ENCODE measurements at regions not wholly inside any gene's neighbourhood (a gene's known extent, or its start where the extent isn't known, plus 50 kb on each side); places are given as distances from the start of the nearest gene placed in this dataset.

DNA sequence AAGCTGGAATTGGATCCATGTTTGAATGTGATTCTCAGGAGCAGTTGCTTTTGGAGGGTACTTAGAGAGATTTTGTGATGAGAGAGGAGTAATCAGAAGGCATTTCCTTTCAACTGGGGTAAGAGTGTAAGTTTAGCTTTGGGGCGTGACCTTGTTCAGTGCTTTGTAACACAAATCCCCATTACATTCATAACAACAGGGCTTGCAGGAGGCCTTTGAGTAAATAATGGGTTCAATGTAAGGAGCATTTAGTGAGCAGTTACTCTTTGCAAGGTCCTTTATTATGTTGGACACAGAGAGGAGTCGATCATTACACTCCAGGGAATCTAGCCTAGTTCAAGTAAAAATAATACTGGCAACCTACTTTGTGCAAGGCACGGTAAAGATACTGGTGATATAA, 74.0 kb upstream of the AFF2 start:
- Histone ChIP-seq H4K20me1 (ENCODE audit: control insufficient read depth, insufficient read depth, insufficient read length) (no peaks in the 10 kb centered on the region), H3T11ph (ENCODE audit: low read length) (no peak overlapping the region), H4K8ac (replicated peaks; ENCODE audit: insufficient read length, low read depth, low read length) (no peak overlapping the region), H3K79me2 (ENCODE audit: insufficient read depth, low read length) (no peaks in the 10 kb centered on the region), H3K4ac (ENCODE audit: low read depth, low read length) (no peak overlapping the region), H3K9ac (ENCODE audit: extremely low read depth, insufficient read length, low read length) (no peak overlapping the region), H3K14ac (ENCODE audit: insufficient read depth, low read length) (no peak overlapping the region), H4K5ac (ENCODE audit: insufficient read length, low read depth, low read length) (no peak overlapping the region), H3K4me2 (ENCODE audit: insufficient read depth, insufficient read length, low read length) (no peak overlapping the region), H3K9me3 (ENCODE audit: control insufficient read depth, low read depth, low read length) (peaks cover 15% of the 10 kb centered on the region), H2BK120ac (ENCODE audit: low read depth, low read length, poor library complexity, severe bottlenecking) (no peak overlapping the region), H2BK20ac (ENCODE audit: low read depth, low read length, poor library complexity, severe bottlenecking) (no peak overlapping the region), H2BK12ac (ENCODE audit: insufficient read length, low read depth, low read length) (no peak overlapping the region), H3K23ac (ENCODE audit: insufficient read length, low read depth, low read length) (no peak overlapping the region), H3K18ac (ENCODE audit: insufficient read length, low read depth, low read length) (no peak overlapping the region), H2AK5ac (ENCODE audit: insufficient read length, low read length) (no peak overlapping the region), H2AFZ (ENCODE audit: low read length) (no peak overlapping the region), H4K91ac (ENCODE audit: insufficient read length, low read depth, low read length) (no peak overlapping the region), H3K4me1 (ENCODE audit: insufficient read depth, low read length) (peaks cover 4% of the 10 kb centered on the region; the same call in 1 of the 2 replicates), H3K27me3 (ENCODE audit: insufficient read depth, low read length) (no peaks in the 10 kb centered on the region), H2BK15ac (ENCODE audit: low read depth, low read length) (no peak overlapping the region), H3K23me2 (ENCODE audit: insufficient read length, low read depth, low read length, poor library complexity, severe bottlenecking) (no peaks in the 10 kb centered on the region), H3K79me1 (ENCODE audit: insufficient read depth, low read depth, low read length, poor library complexity, severe bottlenecking) (no peaks in the 10 kb centered on the region), H2BK5ac (ENCODE audit: insufficient read length, low read length) (no peak overlapping the region), H3K27ac (ENCODE audit: insufficient read length, low read depth, low read length) (no peak overlapping the region), H3K56ac (ENCODE audit: insufficient read length, low read depth, low read length) (no peak overlapping the region)
- peak; percentile 33 for DNase-seq
- peaks cover 22 to 35% of the 10 kb centered on the region in 2 experiments for H3K4me1 Mint-ChIP-seq
- H3K4me3 Mint-ChIP-seq: peak overlapping the region in 1 of 2 experiments; percentile 15; a peak in 1 of 5 replicates
- H3K27me3 Mint-ChIP-seq (ENCODE audit: low read depth): peaks cover 2% of the 10 kb centered on the region; the same call in 1 of the 2 replicates
- H3K9me3 Mint-ChIP-seq: peaks cover 41 to 50% of the 10 kb centered on the region in 2 experiments
- no CpG with 5 or more reads among the region's 3 CpGs for WGBS (ENCODE audit: extremely low coverage, insufficient read length, low lambda C conversion rate)
- H3K36me3 Mint-ChIP-seq (ENCODE audit: insufficient read depth in 1 of 3, low read depth in 3 of 3): peaks cover 1 to 3% (median 2%) of the 10 kb centered on the region in 3 experiments; a peak in 3 of 7 replicates
- TF ChIP-seq, protein P1, sequence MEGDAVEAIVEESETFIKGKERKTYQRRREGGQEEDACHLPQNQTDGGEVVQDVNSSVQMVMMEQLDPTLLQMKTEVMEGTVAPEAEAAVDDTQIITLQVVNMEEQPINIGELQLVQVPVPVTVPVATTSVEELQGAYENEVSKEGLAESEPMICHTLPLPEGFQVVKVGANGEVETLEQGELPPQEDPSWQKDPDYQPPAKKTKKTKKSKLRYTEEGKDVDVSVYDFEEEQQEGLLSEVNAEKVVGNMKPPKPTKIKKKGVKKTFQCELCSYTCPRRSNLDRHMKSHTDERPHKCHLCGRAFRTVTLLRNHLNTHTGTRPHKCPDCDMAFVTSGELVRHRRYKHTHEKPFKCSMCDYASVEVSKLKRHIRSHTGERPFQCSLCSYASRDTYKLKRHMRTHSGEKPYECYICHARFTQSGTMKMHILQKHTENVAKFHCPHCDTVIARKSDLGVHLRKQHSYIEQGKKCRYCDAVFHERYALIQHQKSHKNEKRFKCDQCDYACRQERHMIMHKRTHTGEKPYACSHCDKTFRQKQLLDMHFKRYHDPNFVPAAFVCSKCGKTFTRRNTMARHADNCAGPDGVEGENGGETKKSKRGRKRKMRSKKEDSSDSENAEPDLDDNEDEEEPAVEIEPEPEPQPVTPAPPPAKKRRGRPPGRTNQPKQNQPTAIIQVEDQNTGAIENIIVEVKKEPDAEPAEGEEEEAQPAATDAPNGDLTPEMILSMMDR (conservative IDR thresholded peaks at IDR 0.05): no peak
- H3K27ac Mint-ChIP-seq: peak overlapping the region in 2 of 3 experiments; percentile 9 to 90; a peak in 4 of 7 replicates
